Activated CD8-positive, alpha-beta memory T cell treated with anti-CD3 and anti-CD28 coated beads for 36 hours (primary cell): ENCODE measurements at regions not wholly inside any gene's neighbourhood (a gene's known extent, or its start where the extent isn't known, plus 50 kb on each side); places are given as distances from the start of the nearest gene placed in this dataset.

Experiments
- CTCF ChIA-PET: fragments of 350-600 bp; sonication (Branson Sonifier 250); formaldehyde crosslinking; loops from one replicate; lab custom pipeline; 2021; ENCODE audit warnings: antibody characterized with exemption; lab: Charles Lee
- POLR2A ChIA-PET: fragments of 350-600 bp; sonication (Branson Sonifier 250); formaldehyde crosslinking; loops from one replicate; lab custom pipeline; 2021; ENCODE audit warnings: antibody characterized with exemption; lab: Charles Lee

GRCh38 chr10:90675621-90676020 lies 182.2 kb downstream of the HTR7 start:
- CTCF ChIA-PET: no interaction called here
- POLR2A ChIA-PET: no interaction called here
